CD14-positive monocyte (primary cell): ENCODE measurements at regions not wholly inside any gene's neighbourhood (a gene's known extent, or its start where the extent isn't known, plus 50 kb on each side); places are given as distances from the start of the nearest gene placed in this dataset.

Experiments
- DNase-seq, 3 donors: peaks; one replicate each; pipeline ENCODE4 v3.0.0-alpha.2; 2011 to 2022
- H2AFZ ChIP-seq: 2 replicates; pipeline ENCODE4 v1.6.0; 2012; ENCODE audit warnings: mild to moderate bottlenecking, low read depth, low read length, inconsistent platforms; ENCODE audit not compliant: insufficient read depth, poor library complexity, severe bottlenecking
- H3K27ac ChIP-seq, 2 donors: 1 replicate in 1 of 2; 2 replicates in 1 of 2; pipeline ENCODE4 v1.5.1; 2012 to 2013; ENCODE audit warnings: low read length in 2 of 2, control low read depth in 1 of 2, inconsistent platforms in 1 of 2, low read depth in 1 of 2, mild to moderate bottlenecking in 1 of 2
- H3K27me3 ChIP-seq, 2 donors: one replicate each; pipeline versions ENCODE4 v1.6.0 to v1.6.1; 2011 to 2013; ENCODE audit warnings: low read length in 2 of 2; ENCODE audit not compliant: control insufficient read depth in 2 of 2, insufficient read depth in 2 of 2
- H3K36me3 ChIP-seq, 2 donors: replicated peaks in 1 of 2; 1 replicate in 1 of 2; 2 replicates in 1 of 2; pipeline versions ENCODE4 v1.5.1 to v1.6.1; 2012 to 2013; ENCODE audit warnings: low read length in 2 of 2, control low read depth in 1 of 2, inconsistent platforms in 1 of 2, mild to moderate bottlenecking in 1 of 2; ENCODE audit not compliant: insufficient read depth in 2 of 2, control insufficient read depth in 1 of 2
- H3K4me1 ChIP-seq, 2 donors: 1 replicate in 1 of 2; 2 replicates in 1 of 2; pipeline versions ENCODE4 v1.5.1 to v1.6.1; 2012 to 2013; ENCODE audit warnings: low read length in 2 of 2, control low read depth in 1 of 2, inconsistent platforms in 1 of 2, mild to moderate bottlenecking in 1 of 2, moderate library complexity in 1 of 2; ENCODE audit not compliant: insufficient read depth in 2 of 2, control insufficient read depth in 1 of 2
- H3K4me2 ChIP-seq: replicated peaks from 2 replicates; pipeline ENCODE3; 2012; ENCODE audit warnings: low read length, moderate library complexity, mild to moderate bottlenecking; ENCODE audit not compliant: poor library complexity, severe bottlenecking; ENCODE audit errors: extremely low read depth
- H3K4me3 ChIP-seq, 3 experiments: fragments of 200-600 bp in 1 of 3; sonication (generic) in 1 of 3; replicated peaks in 1 of 3; 1 replicate in 2 of 3; 2 replicates in 1 of 3; pipeline ENCODE4 v1.5.1; 2011 to 2013; ENCODE audit warnings: low read length in 3 of 3, mild to moderate bottlenecking in 3 of 3, control low read depth in 2 of 3, low read depth in 2 of 3, inconsistent platforms in 1 of 3, moderate library complexity in 1 of 3
- H3K79me2 ChIP-seq: 2 replicates; pipeline ENCODE4 v1.6.0; 2012; ENCODE audit warnings: mild to moderate bottlenecking, control low read depth, inconsistent platforms, low read length, moderate library complexity; ENCODE audit not compliant: insufficient read depth
- H3K9ac ChIP-seq: 2 replicates; pipeline ENCODE4 v1.6.0; 2017; ENCODE audit warnings: low read length, mild to moderate bottlenecking; ENCODE audit not compliant: insufficient read depth, poor library complexity, severe bottlenecking
- H3K9me3 ChIP-seq, 2 donors: replicated peaks in 1 of 2; 1 replicate in 1 of 2; 2 replicates in 1 of 2; pipeline versions ENCODE4 v1.5.1 to v1.6.1; 2012 to 2013; ENCODE audit warnings: low read length in 2 of 2, control low read depth in 1 of 2; ENCODE audit not compliant: control insufficient read depth in 1 of 2, insufficient read depth in 1 of 2
- H4K20me1 ChIP-seq: 2 replicates; pipeline ENCODE4 v1.6.0; 2012; ENCODE audit warnings: mild to moderate bottlenecking, low read length, control low read depth, moderate library complexity; ENCODE audit not compliant: insufficient read depth
- H3K27ac Mint-ChIP-seq, 7 donors: one replicate each; pipeline ENCODE4 v1.8.0; 2020; ENCODE audit warnings: mild to moderate bottlenecking in 7 of 7, mixed read lengths in 7 of 7, moderate library complexity in 6 of 7, inconsistent platforms in 2 of 7
- H3K27me3 Mint-ChIP-seq, 3 donors: one replicate each; pipeline ENCODE4 v1.8.0; 2021 to 2022; ENCODE audit warnings: low read depth in 3 of 3, mild to moderate bottlenecking in 3 of 3, mixed read lengths in 3 of 3, moderate library complexity in 3 of 3, inconsistent platforms in 1 of 3
- H3K36me3 Mint-ChIP-seq, 2 donors: one replicate each; pipeline ENCODE4 v1.8.0; 2020; ENCODE audit warnings: mixed read lengths in 2 of 2, inconsistent platforms in 1 of 2, mild to moderate bottlenecking in 1 of 2
- H3K4me1 Mint-ChIP-seq: one replicate; pipeline ENCODE4 v1.8.0; 2020; ENCODE audit warnings: mild to moderate bottlenecking, mixed read lengths
- H3K4me3 Mint-ChIP-seq, 2 donors: one replicate each; pipeline ENCODE4 v1.8.0; 2020; ENCODE audit warnings: mild to moderate bottlenecking in 2 of 2, mixed read lengths in 2 of 2, moderate library complexity in 1 of 2
- H3K9me3 Mint-ChIP-seq, 7 donors: one replicate each; pipeline ENCODE4 v1.8.0; 2020 to 2022; ENCODE audit warnings: mixed read lengths in 7 of 7, mild to moderate bottlenecking in 6 of 7, moderate library complexity in 6 of 7, inconsistent platforms in 2 of 7
- CTCF ChIP-seq: fragments of 200-600 bp; IDR thresholded peaks from one replicate; pipeline ENCODE4 v1.8.0; 2022; ENCODE audit warnings: antibody characterized with exemption, mild to moderate bottlenecking
- WGBS: methylation state at CpG from one replicate; pipeline ENCODE4 v1.1.5; 2013; ENCODE audit warnings: missing lambda C conversion rate; ENCODE audit not compliant: insufficient coverage; 5-methylcytosine and 5-hydroxymethylcytosine counted together
- intact Hi-C, 2 donors: fragments of 100-400 bp; cut with micrococcal nuclease; formaldehyde crosslinking; loops; one replicate each; pipeline versions ENCODE4 v1.15.0 to v1.15.1; 2023

- H3K4me1 Mint-ChIP-seq: peaks cover 5% of the 10 kb centered on the region
- H3K4me3 Mint-ChIP-seq: no peak overlapping the region
- DNase-seq: no peak
- Histone ChIP-seq H3K4me3 (no peak overlapping the region), H3K4me2 (no peak overlapping the region), H3K27me3 (no peaks in the 10 kb centered on the region), H3K9ac (no peak overlapping the region), H3K79me2 (no peaks in the 10 kb centered on the region), H3K4me1 (no peaks in the 10 kb centered on the region), H3K36me3 (no peaks in the 10 kb centered on the region), H3K9me3 (no peaks in the 10 kb centered on the region), H3K27ac (no peak overlapping the region), H2AFZ (no peak overlapping the region), H4K20me1 (no peaks in the 10 kb centered on the region)
- no peak for TF ChIP-seq CTCF
- H3K9me3 Mint-ChIP-seq: peaks cover 0 to 8% (median 4%) of the 10 kb centered on the region in 7 donors
- H3K36me3 Mint-ChIP-seq: no peaks in the 10 kb centered on the region
- peaks cover 0 to 3% (median 0%) of the 10 kb centered on the region in 3 donors for H3K27me3 Mint-ChIP-seq
- 100% methylated on average over 2 of the region's 12 CpGs for WGBS
- H3K27ac Mint-ChIP-seq: no peak overlapping the region
- intact Hi-C loops: no loop called here
These were observed 185.1 kb downstream of the TM2D1 start for GRCh38 chr1:61539720-61540462.

GRCh38 chr1:61538228-61538627 is 186.7 kb downstream of the TM2D1 start:
- Mint-ChIP-seq H3K27ac (no peak overlapping the region), H3K9me3 (peaks cover 0 to 6% (median 3%) of the 10 kb centered on the region in 7 donors), H3K4me3 (no peak overlapping the region), H3K36me3 (no peaks in the 10 kb centered on the region), H3K4me1 (no peaks in the 10 kb centered on the region), H3K27me3 (peaks cover 0 to 1% (median 0%) of the 10 kb centered on the region in 3 donors)
- H3K4me1 ChIP-seq: no peaks in the 10 kb centered on the region
- no peaks in the 10 kb centered on the region for H3K36me3 ChIP-seq
- no peaks in the 10 kb centered on the region for H3K27me3 ChIP-seq
- no peak for TF ChIP-seq CTCF
- intact Hi-C loops: no loop called here
- DNase-seq: no peak
- H2AFZ ChIP-seq: no peak overlapping the region
- H3K4me2 ChIP-seq: no peak overlapping the region
- H3K9ac ChIP-seq: no peak overlapping the region
- no peaks in the 10 kb centered on the region for H3K9me3 ChIP-seq
- H4K20me1 ChIP-seq: no peaks in the 10 kb centered on the region
- H3K4me3 ChIP-seq: no peak overlapping the region
- H3K79me2 ChIP-seq: no peaks in the 10 kb centered on the region
- WGBS: 97% methylated on average over 2 of the region's 4 CpGs
- H3K27ac ChIP-seq: no peak overlapping the region
